Right lobe of liver (tissue), 6 donors: ENCODE measurements at regions not wholly inside any gene's neighbourhood (a gene's known extent, or its start where the extent isn't known, plus 50 kb on each side); places are given as distances from the start of the nearest gene placed in this dataset.
A peak's percentile ranks its signal among the peaks of the same experiment; 100 is the strongest.

ENCODE experiments used
- ATAC-seq, 4 donors: fragments of 200-7000 bp; cut with Tn5 transposase; one replicate each; pipeline ENCODE4 v1.9.1; 2020; ENCODE audit warnings: mild to moderate bottlenecking in 4 of 4, moderate library complexity in 4 of 4
- DNase-seq, 3 donors: peaks; one replicate each; pipeline ENCODE4 v3.0.0-alpha.2; 2020
- H3K27ac ChIP-seq, 3 donors: fragments of 200-600 bp; one replicate each; pipeline ENCODE4 v1.8.0; 2022
- H3K27me3 ChIP-seq, 2 donors: fragments of 200-600 bp; one replicate each; pipeline ENCODE4 v1.8.0; 2022
- H3K36me3 ChIP-seq, 4 donors: fragments of 200-600 bp; sonication (generic) in 1 of 4; one replicate each; pipeline versions ENCODE4 v1.5.1 to v1.8.0; 2017 to 2022; ENCODE audit warnings: control low read depth in 1 of 4
- H3K4me1 ChIP-seq, 4 donors: fragments of 200-600 bp; sonication (generic) in 1 of 4; one replicate each; pipeline versions ENCODE4 v1.5.1 to v1.8.0; 2017 to 2022; ENCODE audit warnings: control low read depth in 1 of 4
- H3K4me3 ChIP-seq, 3 donors: fragments of 200-600 bp; one replicate each; pipeline ENCODE4 v1.8.0; 2022
- H3K9me3 ChIP-seq, 4 donors: fragments of 200-600 bp; sonication (generic) in 1 of 4; one replicate each; pipeline versions ENCODE4 v1.5.1 to v1.8.0; 2017 to 2022; ENCODE audit warnings: control low read depth in 1 of 4
- POLR2A ChIP-seq: fragments of 450-650 bp; IDR thresholded peaks from one replicate; pipeline ENCODE4 v1.6.1; 2017; ENCODE audit warnings: antibody characterized with exemption, mild to moderate bottlenecking
- WGBS: methylation state at CpG from one replicate; pipeline ENCODE4 v1.1.6; 2018; ENCODE audit warnings: low coverage, low lambda C conversion rate; ENCODE audit not compliant: insufficient coverage; ENCODE audit errors: missing lambda C conversion rate; 5-methylcytosine and 5-hydroxymethylcytosine counted together
- intact Hi-C, 2 donors: fragments of 100-400 bp; cut with DNase I; formaldehyde crosslinking; loops; one replicate each; pipeline versions ENCODE4 v1.11.2 to v1.14.1; 2022
- TF ChIP-seq, protein P1 (sequence below), 4 donors: fragments of 200-600 bp in 3 of 4; fragments of 450-650 bp in 1 of 4; IDR thresholded peaks; one replicate each; pipeline versions ENCODE4 v1.5.1 to v1.8.0; 2016 to 2022; ENCODE audit warnings: antibody characterized with exemption in 4 of 4, mild to moderate bottlenecking in 2 of 4
- donor health status: DM: no; HTN: yes; CAD: no.
- donor health status: DM: no; HTN: no; CAD: no.
- donor health status: DM: no; HTN: no; CAD: no.
- donor health status: DM: no; HTN: yes; CAD: no.
- donor health status: DM: no; HTN: yes; CAD: no.

DNA sequence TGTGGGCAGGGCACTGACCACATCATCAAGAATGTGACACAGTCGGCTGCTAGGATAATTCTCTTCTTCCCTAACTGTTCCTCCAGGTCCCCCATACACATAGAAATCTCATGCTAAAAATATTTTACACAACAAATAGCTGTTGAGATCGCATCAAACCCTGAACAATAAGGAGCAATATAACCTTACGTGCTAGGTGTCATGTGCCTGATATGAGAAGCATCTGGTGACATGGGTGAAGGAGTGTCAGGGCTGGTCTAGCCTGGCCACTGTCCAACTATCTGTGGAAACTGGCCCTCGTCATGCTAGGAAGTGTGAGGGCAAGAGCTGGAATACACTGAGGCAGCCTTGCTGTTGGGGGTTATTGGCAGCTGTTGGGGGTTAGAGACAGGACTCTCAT is 167.3 kb upstream of the PGRMC2 start:
- intact Hi-C loops = no loop called here
- no peak for ATAC-seq
- H3K9me3 ChIP-seq = no peaks in the 10 kb centered on the region
- H3K4me3 ChIP-seq = no peak overlapping the region
- no peaks in the 10 kb centered on the region for H3K36me3 ChIP-seq
- no peaks in the 10 kb centered on the region for H3K27me3 ChIP-seq
- no peak for DNase-seq
- no peaks in the 10 kb centered on the region for H3K4me1 ChIP-seq
- H3K27ac ChIP-seq = no peak overlapping the region
- TF ChIP-seq, protein P1, sequence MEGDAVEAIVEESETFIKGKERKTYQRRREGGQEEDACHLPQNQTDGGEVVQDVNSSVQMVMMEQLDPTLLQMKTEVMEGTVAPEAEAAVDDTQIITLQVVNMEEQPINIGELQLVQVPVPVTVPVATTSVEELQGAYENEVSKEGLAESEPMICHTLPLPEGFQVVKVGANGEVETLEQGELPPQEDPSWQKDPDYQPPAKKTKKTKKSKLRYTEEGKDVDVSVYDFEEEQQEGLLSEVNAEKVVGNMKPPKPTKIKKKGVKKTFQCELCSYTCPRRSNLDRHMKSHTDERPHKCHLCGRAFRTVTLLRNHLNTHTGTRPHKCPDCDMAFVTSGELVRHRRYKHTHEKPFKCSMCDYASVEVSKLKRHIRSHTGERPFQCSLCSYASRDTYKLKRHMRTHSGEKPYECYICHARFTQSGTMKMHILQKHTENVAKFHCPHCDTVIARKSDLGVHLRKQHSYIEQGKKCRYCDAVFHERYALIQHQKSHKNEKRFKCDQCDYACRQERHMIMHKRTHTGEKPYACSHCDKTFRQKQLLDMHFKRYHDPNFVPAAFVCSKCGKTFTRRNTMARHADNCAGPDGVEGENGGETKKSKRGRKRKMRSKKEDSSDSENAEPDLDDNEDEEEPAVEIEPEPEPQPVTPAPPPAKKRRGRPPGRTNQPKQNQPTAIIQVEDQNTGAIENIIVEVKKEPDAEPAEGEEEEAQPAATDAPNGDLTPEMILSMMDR (IDR thresholded peaks at IDR 0.05) = no peak
- no peak for TF ChIP-seq POLR2A
- WGBS = 58% methylated on average over 3 of the region's 4 CpGs

DNA sequence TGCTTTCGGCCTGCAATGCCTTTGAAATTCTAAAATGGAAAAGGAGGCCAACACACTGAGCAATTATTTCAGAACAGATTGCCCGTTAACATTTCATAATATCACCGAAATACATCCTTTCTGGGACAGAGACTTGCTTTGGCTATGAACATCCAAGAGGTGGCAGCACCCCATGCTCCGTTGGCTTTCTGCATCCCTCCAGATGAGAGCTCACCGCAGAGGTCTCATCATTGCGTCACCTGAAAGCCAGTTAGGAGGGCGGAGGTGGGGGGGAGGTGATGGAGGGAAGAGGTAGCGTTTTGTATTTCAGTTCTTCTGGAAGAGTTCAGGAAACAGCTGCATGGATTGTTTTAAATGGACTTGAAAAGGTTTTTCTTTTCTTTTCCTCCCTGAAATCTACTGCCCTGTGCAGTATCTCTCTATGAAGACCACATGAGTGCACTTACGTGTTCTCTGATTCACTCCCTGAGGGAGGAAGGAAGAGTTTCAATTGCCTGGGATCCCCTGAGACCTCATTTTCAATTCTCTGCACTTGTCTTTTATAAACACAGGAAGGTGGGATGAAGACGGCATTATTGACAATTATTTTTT is 166.8 kb upstream of the PGRMC2 start:
- H3K4me1 ChIP-seq = no peaks in the 10 kb centered on the region
- intact Hi-C loops = no loop called here
- 9% methylated on average over 10 of the region's 10 CpGs for WGBS
- H3K27ac ChIP-seq = no peak overlapping the region
- TF ChIP-seq, protein P1 (IDR thresholded peaks at IDR 0.05) = peak; percentile 77 to 85 (median 81)
- TF ChIP-seq POLR2A = no peak
- H3K4me3 ChIP-seq = no peak overlapping the region
- DNase-seq = peak; percentile 68 to 77 (median 73)
- H3K36me3 ChIP-seq = no peaks in the 10 kb centered on the region
- no peaks in the 10 kb centered on the region for H3K27me3 ChIP-seq
- ATAC-seq = peak; percentile 98 to 99 (median 98)
- H3K9me3 ChIP-seq = no peaks in the 10 kb centered on the region

DNA sequence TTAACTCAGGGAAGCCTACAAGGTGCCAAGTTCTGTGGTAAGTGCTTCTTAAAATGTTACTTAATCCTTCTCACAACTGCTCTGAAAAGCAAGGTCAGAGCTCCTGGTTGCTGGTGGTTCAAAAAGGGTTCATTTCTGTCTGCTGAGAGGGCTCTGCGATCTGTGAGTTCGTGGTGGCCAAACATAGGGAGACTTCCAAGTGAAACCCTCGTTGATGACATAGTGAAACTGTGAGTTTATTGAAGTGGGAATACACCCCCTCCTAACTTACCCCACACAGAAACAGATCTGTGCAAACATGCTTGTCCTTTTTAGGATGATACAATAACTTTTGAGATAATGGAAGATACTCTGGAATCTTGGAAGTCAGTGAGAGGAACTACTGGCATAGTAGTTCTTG is 164.8 kb upstream of the PGRMC2 start:
- Histone ChIP-seq H3K27ac (no peak overlapping the region), H3K36me3 (no peaks in the 10 kb centered on the region), H3K9me3 (no peaks in the 10 kb centered on the region), H3K4me3 (no peak overlapping the region), H3K4me1 (no peaks in the 10 kb centered on the region), H3K27me3 (no peaks in the 10 kb centered on the region)
- DNase-seq (no peak), ATAC-seq (no peak)
- intact Hi-C loops = no loop called here
- no peak for TF ChIP-seq POLR2A
- TF ChIP-seq, protein P1 (IDR thresholded peaks at IDR 0.05) = no peak
- WGBS = 72% methylated on average over 3 of the region's 3 CpGs

DNA sequence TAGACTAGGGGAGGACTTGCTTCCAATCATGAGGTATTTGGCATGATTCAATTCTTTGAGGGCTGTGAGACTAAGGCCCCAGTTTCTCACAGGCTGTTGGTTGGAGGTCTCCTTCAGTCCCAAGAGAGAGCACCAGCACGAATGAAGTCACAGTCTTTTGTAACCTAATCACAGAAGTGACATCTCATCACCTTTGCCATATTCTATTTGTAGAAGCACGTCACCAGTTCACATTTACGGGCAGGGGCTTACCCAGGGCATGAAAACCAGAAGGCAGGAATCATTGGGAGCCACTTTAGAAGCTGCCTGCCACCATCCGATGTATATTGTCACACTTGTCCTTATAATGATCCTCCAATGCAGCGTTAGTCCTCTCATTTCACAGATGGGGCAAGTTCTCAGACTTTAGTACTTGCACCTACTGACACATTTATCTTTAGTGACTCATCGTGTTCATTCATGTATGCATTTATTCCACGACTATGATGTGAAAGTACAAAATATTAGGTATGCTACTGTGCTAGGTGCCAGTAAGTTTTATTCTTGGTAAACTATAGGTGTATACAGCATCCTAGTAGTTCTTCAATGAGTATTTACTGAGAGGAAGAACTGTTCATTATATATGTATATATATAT is 163.8 kb upstream of the PGRMC2 start:
- WGBS = 81% methylated on average over 5 of the region's 7 CpGs
- Histone ChIP-seq H3K4me3 (no peak overlapping the region), H3K27ac (no peak overlapping the region), H3K9me3 (no peaks in the 10 kb centered on the region), H3K36me3 (no peaks in the 10 kb centered on the region), H3K27me3 (no peaks in the 10 kb centered on the region), H3K4me1 (no peaks in the 10 kb centered on the region)
- no peak for ATAC-seq
- TF ChIP-seq, protein P1 (IDR thresholded peaks at IDR 0.05) = no peak
- TF ChIP-seq POLR2A = no peak
- intact Hi-C loops = no loop called here
- no peak for DNase-seq
